WERI-Rb-1 (cell line): ENCODE measurements at regions not wholly inside any gene's neighbourhood (a gene's known extent, or its start where the extent isn't known, plus 50 kb on each side); places are given as distances from the start of the nearest gene placed in this dataset.
"Not testable (repeated sequence)": the region's sequence is repeated elsewhere in the genome, so short reads cannot be mapped to it uniquely, and the experiment has no call there.

ENCODE experiments used
- DNase-seq: peaks from one replicate; pipeline ENCODE4 v3.0.0-alpha.2; 2020
- H3K27ac ChIP-seq: fragments of 250-450 bp; sonication (Bioruptor Pico); 2 replicates; pipeline ENCODE4 v1.5.1; 2020; ENCODE audit warnings: mild to moderate bottlenecking, moderate library complexity
- H3K27me3 ChIP-seq: fragments of 250-450 bp; sonication (Bioruptor Pico); 2 replicates; pipeline ENCODE4 v1.5.1; 2021; ENCODE audit warnings: mild to moderate bottlenecking, low read depth, moderate library complexity; ENCODE audit not compliant: insufficient read depth, severe bottlenecking
- H3K36me3 ChIP-seq: fragments of 250-450 bp; sonication (Bioruptor Pico); 2 replicates; pipeline ENCODE4 v1.5.1; 2020; ENCODE audit warnings: mild to moderate bottlenecking, moderate library complexity
- H3K4me3 ChIP-seq: 2 replicates; pipeline ENCODE4 v1.5.1; 2011; ENCODE audit warnings: low read depth, mild to moderate bottlenecking, control low read depth, low read length
- H3K9me3 ChIP-seq: fragments of 250-450 bp; sonication (Bioruptor Pico); 2 replicates; pipeline ENCODE4 v1.5.1; 2021; ENCODE audit warnings: mild to moderate bottlenecking, moderate library complexity; ENCODE audit not compliant: severe bottlenecking
- TF ChIP-seq, protein P1 (sequence below): IDR thresholded peaks from 2 replicates; pipeline ENCODE4 v1.5.1; 2011; ENCODE audit warnings: low read depth, mild to moderate bottlenecking, control low read depth, inconsistent platforms, low read length

DNA sequence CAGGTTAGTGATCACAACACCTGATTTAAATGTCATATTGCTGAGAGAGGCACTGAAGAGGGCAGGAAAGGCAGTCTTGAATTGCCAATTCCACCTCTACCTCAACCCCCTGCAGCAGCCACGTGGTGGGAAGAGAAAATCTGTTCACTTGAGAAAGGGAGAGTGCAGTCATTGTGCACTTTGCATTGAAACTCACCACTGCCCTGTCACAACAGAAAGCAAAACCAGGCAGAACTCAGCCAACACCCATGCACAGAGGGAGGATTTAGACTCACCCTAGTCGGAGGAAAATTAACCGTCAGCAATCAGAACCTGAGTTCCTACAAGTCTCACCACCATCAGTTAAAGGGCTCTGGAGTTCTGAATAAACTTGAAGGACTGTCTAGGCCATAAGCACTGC lies 1040.2 kb downstream of the HACE1 start:
- TF ChIP-seq, protein P1, sequence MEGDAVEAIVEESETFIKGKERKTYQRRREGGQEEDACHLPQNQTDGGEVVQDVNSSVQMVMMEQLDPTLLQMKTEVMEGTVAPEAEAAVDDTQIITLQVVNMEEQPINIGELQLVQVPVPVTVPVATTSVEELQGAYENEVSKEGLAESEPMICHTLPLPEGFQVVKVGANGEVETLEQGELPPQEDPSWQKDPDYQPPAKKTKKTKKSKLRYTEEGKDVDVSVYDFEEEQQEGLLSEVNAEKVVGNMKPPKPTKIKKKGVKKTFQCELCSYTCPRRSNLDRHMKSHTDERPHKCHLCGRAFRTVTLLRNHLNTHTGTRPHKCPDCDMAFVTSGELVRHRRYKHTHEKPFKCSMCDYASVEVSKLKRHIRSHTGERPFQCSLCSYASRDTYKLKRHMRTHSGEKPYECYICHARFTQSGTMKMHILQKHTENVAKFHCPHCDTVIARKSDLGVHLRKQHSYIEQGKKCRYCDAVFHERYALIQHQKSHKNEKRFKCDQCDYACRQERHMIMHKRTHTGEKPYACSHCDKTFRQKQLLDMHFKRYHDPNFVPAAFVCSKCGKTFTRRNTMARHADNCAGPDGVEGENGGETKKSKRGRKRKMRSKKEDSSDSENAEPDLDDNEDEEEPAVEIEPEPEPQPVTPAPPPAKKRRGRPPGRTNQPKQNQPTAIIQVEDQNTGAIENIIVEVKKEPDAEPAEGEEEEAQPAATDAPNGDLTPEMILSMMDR = no peak
- no peaks in the 10 kb centered on the region for H3K27me3 ChIP-seq
- DNase-seq = no peak
- no peaks in the 10 kb centered on the region for H3K9me3 ChIP-seq
- no peaks in the 10 kb centered on the region for H3K36me3 ChIP-seq
- H3K4me3 ChIP-seq = no peak overlapping the region
- H3K27ac ChIP-seq = no peak overlapping the region

DNA sequence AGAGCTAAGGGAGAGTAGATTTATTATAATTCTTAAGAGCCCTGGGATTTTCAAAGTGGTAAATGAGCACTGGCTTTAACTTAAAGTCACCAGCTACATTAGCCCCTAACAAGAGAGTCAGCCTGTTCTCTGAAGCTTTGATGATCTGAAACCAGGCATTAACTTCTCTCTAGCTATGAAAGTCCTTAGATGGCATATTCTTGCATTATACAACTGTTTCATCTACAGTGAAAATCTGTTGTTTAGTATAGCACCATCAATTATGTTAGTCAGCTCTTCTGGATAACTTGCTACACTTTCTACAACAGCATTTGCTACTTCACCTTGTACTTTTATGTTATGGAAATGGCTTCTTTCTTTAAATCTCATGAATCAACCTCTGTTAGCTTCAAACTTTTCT lies 1046.7 kb downstream of the HACE1 start:
- no peaks in the 10 kb centered on the region for H3K9me3 ChIP-seq
- no peak overlapping the region for H3K4me3 ChIP-seq
- DNase-seq = no peak
- H3K36me3 ChIP-seq = no peaks in the 10 kb centered on the region
- H3K27me3 ChIP-seq = no peaks in the 10 kb centered on the region
- H3K27ac ChIP-seq = no peak overlapping the region
- TF ChIP-seq, protein P1 = no peak

DNA sequence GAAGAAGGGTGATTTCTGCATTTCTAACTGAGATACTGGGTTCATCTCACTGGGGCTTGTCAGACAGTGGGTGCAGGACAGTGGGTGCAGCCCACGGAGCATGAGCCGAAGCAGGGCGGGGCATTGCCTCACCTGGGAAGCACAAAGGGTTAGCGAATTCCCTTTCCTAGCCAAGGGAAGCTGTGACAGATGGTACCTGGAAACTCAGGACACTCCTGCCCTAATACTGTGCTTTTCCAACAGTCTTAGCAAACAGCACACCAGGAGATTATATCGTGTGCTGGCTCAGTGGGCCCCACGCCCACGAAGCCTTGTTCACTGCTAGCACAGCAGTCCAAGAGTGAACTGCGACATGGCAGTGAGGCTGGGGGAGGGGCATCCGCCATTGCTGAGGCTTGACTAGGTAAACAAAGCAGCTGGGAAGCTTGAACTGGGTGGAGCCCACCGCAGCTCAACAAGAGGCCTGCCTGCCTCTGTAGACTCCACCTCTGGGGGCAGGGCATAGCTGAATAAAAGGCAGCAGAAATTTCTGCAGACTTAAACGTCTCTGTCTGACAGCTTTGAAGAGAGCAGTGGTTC lies 1057.7 kb downstream of the HACE1 start:
- H3K27me3 ChIP-seq, H3K36me3 ChIP-seq, H3K9me3 ChIP-seq, H3K27ac ChIP-seq, H3K4me3 ChIP-seq: not testable (repeated sequence)
- DNase-seq = peak; percentile 14

DNA sequence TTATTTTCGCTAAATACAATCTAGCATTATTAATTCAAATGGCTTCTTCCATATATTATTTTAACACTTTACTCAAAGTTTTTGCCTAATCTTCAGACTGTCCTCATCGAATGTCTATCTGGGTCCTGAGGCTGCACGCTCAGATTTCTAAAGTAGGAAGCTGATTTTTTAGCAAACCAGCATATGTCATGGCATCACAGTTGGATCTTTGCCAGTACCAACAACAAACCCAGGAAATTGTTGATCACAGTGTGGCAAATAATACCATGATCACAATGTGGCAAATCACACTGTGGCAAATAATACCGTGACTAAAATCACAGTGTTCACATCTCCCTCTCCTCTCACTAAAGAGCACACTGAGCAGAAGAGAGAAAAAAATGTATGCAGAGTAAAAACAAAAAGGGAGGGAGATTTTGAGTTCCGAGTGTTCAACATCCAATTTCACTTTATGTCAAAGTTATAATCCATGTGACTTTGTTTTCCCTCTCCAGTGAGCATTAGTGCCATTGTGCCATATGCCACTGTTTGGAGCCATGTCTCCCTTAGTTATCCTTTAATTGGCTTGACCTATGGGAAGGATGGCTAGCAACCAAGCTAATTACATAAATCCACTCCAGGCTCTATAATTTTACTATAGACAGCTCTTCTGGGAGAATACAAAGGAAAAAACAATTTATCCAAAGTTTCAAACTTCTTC lies 1059.6 kb downstream of the HACE1 start:
- DNase-seq = peak; percentile 33
- H3K36me3 ChIP-seq = no peaks in the 10 kb centered on the region
- H3K9me3 ChIP-seq = no peaks in the 10 kb centered on the region
- TF ChIP-seq, protein P1 = no peak
- no peak overlapping the region; the same call in 1 of the 2 replicates for H3K27ac ChIP-seq
- H3K4me3 ChIP-seq = no peak overlapping the region
- no peaks in the 10 kb centered on the region for H3K27me3 ChIP-seq

DNA sequence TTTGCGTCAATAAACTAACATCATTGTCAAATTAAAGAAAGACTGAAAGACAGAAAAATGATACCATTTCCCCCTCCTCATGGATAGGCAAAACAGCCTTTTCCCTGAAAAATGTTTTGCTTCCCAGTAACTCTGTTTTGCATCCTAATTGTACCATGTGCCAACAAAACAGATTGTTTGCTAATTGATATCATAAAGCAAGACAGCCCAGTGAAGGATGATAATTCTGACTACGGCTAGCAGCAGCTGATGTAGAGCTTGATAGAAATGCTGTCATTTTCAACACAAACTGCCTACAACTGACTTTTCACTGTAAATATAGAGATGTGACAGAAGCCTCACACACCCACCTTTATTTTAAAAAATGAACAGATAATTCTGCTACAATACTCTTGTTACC lies 1061.6 kb downstream of the HACE1 start:
- Histone ChIP-seq H3K9me3 (no peaks in the 10 kb centered on the region), H3K27ac (no peak overlapping the region), H3K4me3 (no peak overlapping the region), H3K36me3 (no peaks in the 10 kb centered on the region), H3K27me3 (no peaks in the 10 kb centered on the region)
- DNase-seq = no peak
- TF ChIP-seq, protein P1 = no peak

DNA sequence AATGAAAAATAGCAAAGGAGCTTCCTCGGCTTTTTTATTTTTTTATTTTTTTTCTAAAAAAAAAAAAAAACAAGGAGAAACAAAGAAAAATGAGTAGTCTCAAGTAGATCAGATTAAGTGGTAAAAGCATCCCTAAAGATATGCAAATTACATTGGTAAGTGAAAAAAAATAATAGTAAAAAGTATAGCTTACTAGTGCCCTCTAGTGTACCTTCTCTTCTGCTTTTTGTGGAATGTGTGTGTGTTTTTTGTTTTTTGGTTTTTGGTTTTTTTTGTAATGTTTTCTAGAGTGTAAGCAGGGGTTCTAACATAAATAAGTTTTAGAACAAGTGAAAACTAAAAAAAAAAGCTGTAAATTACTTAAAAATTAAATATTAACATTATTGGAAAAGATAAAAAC lies 1062.0 kb downstream of the HACE1 start:
- H3K4me3 ChIP-seq = no peak overlapping the region
- H3K36me3 ChIP-seq = no peaks in the 10 kb centered on the region
- DNase-seq = no peak
- no peak overlapping the region for H3K27ac ChIP-seq
- H3K9me3 ChIP-seq = no peaks in the 10 kb centered on the region
- H3K27me3 ChIP-seq = no peaks in the 10 kb centered on the region
- TF ChIP-seq, protein P1 = 0 out of 2 replicates have a peak, but pooled peaks have one; percentile 2
